DOHH2 (cell line): ENCODE measurements at regions not wholly inside any gene's neighbourhood (a gene's known extent, or its start where the extent isn't known, plus 50 kb on each side); places are given as distances from the start of the nearest gene placed in this dataset.

ENCODE experiments used
- CTCF ChIP-seq: fragments of 200-600 bp; sonication (generic); IDR thresholded peaks from one replicate; pipeline ENCODE4 v1.5.1; 2014; ENCODE audit warnings: antibody characterized with exemption, mild to moderate bottlenecking, low read depth, low read length; ENCODE audit not compliant: poor library complexity, severe bottlenecking
- EZH2phosphoT487 ChIP-seq: fragments of 200-600 bp; sonication (generic); IDR thresholded peaks from 2 replicates; pipeline ENCODE4 v1.6.1; 2017; ENCODE audit warnings: borderline replicate concordance, mild to moderate bottlenecking, antibody characterized with exemption, low read length, moderate library complexity, mixed read lengths

GRCh38 chr1:164086832-164087231 lies 472.2 kb upstream of the PBX1 start:
- no peak for TF ChIP-seq CTCF
- no peak for TF ChIP-seq EZH2phosphoT487
